SK-N-SH treated with all-trans-retinoic acid at 6 μM for 48 hours (cell line): ENCODE measurements at regions not wholly inside any gene's neighbourhood (a gene's known extent, or its start where the extent isn't known, plus 50 kb on each side); places are given as distances from the start of the nearest gene placed in this dataset.

ENCODE experiments used
- ATAC-seq: fragments of 200-7000 bp; cut with Tn5 transposase; 3 replicates; pipeline ENCODE4 v1.9.1; 2020; ENCODE audit warnings: mild to moderate bottlenecking, moderate library complexity
- ARNTL ChIP-seq: fragments of 450-650 bp; formaldehyde crosslinking; IDR thresholded peaks from 2 replicates; pipeline ENCODE4 v1.5.0; 2020; ENCODE audit warnings: low read depth, mild to moderate bottlenecking, moderate library complexity, borderline replicate concordance
- BACH2 ChIP-seq: fragments of 250-450 bp; sonication (Bioruptor Pico); IDR thresholded peaks from 2 replicates; pipeline ENCODE4 v1.9.0; 2021; ENCODE audit warnings: mild to moderate bottlenecking, borderline replicate concordance
- CREB5 ChIP-seq: fragments of 250-450 bp; sonication (Bioruptor Pico); IDR thresholded peaks from 2 replicates; pipeline ENCODE4 v1.5.1; 2020; ENCODE audit warnings: low read depth, mild to moderate bottlenecking, moderate library complexity
- CSDC2 ChIP-seq: fragments of 250-450 bp; sonication (Bioruptor Pico); IDR thresholded peaks from 2 replicates; pipeline ENCODE4 v1.5.0; 2020; ENCODE audit warnings: mild to moderate bottlenecking, moderate library complexity
- CSRNP3 ChIP-seq: fragments of 250-450 bp; sonication (Bioruptor Pico); IDR thresholded peaks from 2 replicates; pipeline ENCODE4 v1.5.1; 2021; ENCODE audit warnings: mild to moderate bottlenecking, moderate library complexity
- ESRRG ChIP-seq: fragments of 250-450 bp; sonication (Bioruptor Pico); IDR thresholded peaks from 2 replicates; pipeline ENCODE4 v1.6.1; 2021; ENCODE audit warnings: mild to moderate bottlenecking
- GLIS3 ChIP-seq: fragments of 250-450 bp; sonication (Bioruptor Pico); IDR thresholded peaks from 2 replicates; pipeline ENCODE4 v1.5.0; 2020; ENCODE audit warnings: mild to moderate bottlenecking, moderate library complexity
- ISL1 ChIP-seq: fragments of 250-450 bp; sonication (Bioruptor Pico); IDR thresholded peaks from 2 replicates; pipeline ENCODE4 v2.1.2; 2022; ENCODE audit warnings: mild to moderate bottlenecking, moderate library complexity
- OSR1 ChIP-seq: fragments of 250-450 bp; sonication (Bioruptor Pico); IDR thresholded peaks from 2 replicates; pipeline ENCODE4 v1.8.0; 2022; ENCODE audit warnings: moderate library complexity, mild to moderate bottlenecking, inconsistent platforms
- PATZ1 ChIP-seq: fragments of 250-450 bp; sonication (Bioruptor Pico); IDR thresholded peaks from 2 replicates; pipeline ENCODE4 v1.8.0; 2020; ENCODE audit warnings: mild to moderate bottlenecking, moderate library complexity, borderline replicate concordance
- PPARA ChIP-seq: fragments of 250-450 bp; sonication (Bioruptor Pico); IDR thresholded peaks from 2 replicates; pipeline ENCODE4 v1.5.0; 2020; ENCODE audit warnings: mild to moderate bottlenecking, borderline replicate concordance
- RARB ChIP-seq: fragments of 250-450 bp; sonication (Bioruptor Pico); IDR thresholded peaks from 2 replicates; pipeline ENCODE4 v1.8.0; 2021; ENCODE audit warnings: mild to moderate bottlenecking, moderate library complexity
- SNAI2 ChIP-seq: fragments of 250-450 bp; sonication (Bioruptor Pico); IDR thresholded peaks from 2 replicates; pipeline ENCODE4 v1.5.0; 2020; ENCODE audit warnings: mild to moderate bottlenecking, moderate library complexity
- TCF4 ChIP-seq: fragments of 250-450 bp; sonication (Bioruptor Pico); IDR thresholded peaks from 2 replicates; pipeline ENCODE4 v1.8.0; 2021; ENCODE audit warnings: mild to moderate bottlenecking, moderate library complexity, borderline replicate concordance
- TOX ChIP-seq: fragments of 250-450 bp; sonication (Bioruptor Pico); IDR thresholded peaks from 2 replicates; pipeline ENCODE4 v1.8.0; 2021; ENCODE audit warnings: mild to moderate bottlenecking, moderate library complexity, borderline replicate concordance
- TSHZ2 ChIP-seq: fragments of 250-450 bp; sonication (Bioruptor Pico); IDR thresholded peaks from 2 replicates; pipeline ENCODE4 v1.5.0; 2020; ENCODE audit warnings: mild to moderate bottlenecking, moderate library complexity
- ZC3H10 ChIP-seq: fragments of 250-450 bp; sonication (Bioruptor Pico); IDR thresholded peaks from 2 replicates; pipeline ENCODE4 v1.5.1; 2021; ENCODE audit warnings: mild to moderate bottlenecking, moderate library complexity
- ZFP3 ChIP-seq: fragments of 250-450 bp; sonication (Bioruptor Pico); IDR thresholded peaks from 2 replicates; pipeline ENCODE4 v1.5.0; 2020; ENCODE audit warnings: mild to moderate bottlenecking, moderate library complexity
- ZFP30 ChIP-seq: fragments of 450-650 bp; formaldehyde crosslinking; IDR thresholded peaks from 2 replicates; pipeline ENCODE4 v1.5.0; 2022; ENCODE audit warnings: mild to moderate bottlenecking, moderate library complexity
- ZNF565 ChIP-seq: fragments of 450-650 bp; formaldehyde crosslinking; conservative IDR thresholded peaks from 2 replicates; pipeline ENCODE4 v1.5.0; 2020; ENCODE audit warnings: low read depth, mild to moderate bottlenecking, moderate library complexity
- ZNF70 ChIP-seq: fragments of 450-650 bp; formaldehyde crosslinking; IDR thresholded peaks from 2 replicates; pipeline ENCODE4 v1.5.0; 2020; ENCODE audit warnings: mild to moderate bottlenecking, moderate library complexity
- ZNF8 ChIP-seq: fragments of 450-650 bp; formaldehyde crosslinking; IDR thresholded peaks from 2 replicates; pipeline ENCODE4 v1.5.0; 2020; ENCODE audit warnings: mild to moderate bottlenecking, moderate library complexity

- TF ChIP-seq TCF4 (CRISPR knock-in tag) (no peak), CREB5 (no peak), BACH2 (CRISPR knock-in tag) (no peak), SNAI2 (CRISPR knock-in tag) (no peak), ZNF70 (CRISPR knock-in tag) (no peak), TSHZ2 (CRISPR knock-in tag) (no peak), ZFP3 (CRISPR knock-in tag) (no peak), CSDC2 (no peak), RARB (no peak), PATZ1 (CRISPR knock-in tag) (no peak), ZNF8 (CRISPR knock-in tag) (no peak), GLIS3 (CRISPR knock-in tag) (no peak)
- ATAC-seq: no peak
Measured at GRCh38 chr1:239943761-239944160, 147.9 kb upstream of the FMN2 start.

GRCh38 chr1:239944666-239945065 is 147.0 kb upstream of the FMN2 start:
- TF ChIP-seq ESRRG (CRISPR knock-in tag) (no peak), TCF4 (CRISPR knock-in tag) (no peak), PATZ1 (CRISPR knock-in tag) (no peak), PPARA (CRISPR knock-in tag) (no peak), TOX (CRISPR knock-in tag) (no peak), ZFP30 (CRISPR knock-in tag) (no peak), OSR1 (CRISPR knock-in tag) (no peak), ZC3H10 (CRISPR knock-in tag) (no peak), ZNF70 (CRISPR knock-in tag) (no peak), RARB (no peak), CSRNP3 (CRISPR knock-in tag) (no peak), ISL1 (CRISPR knock-in tag) (no peak), ZNF565 (CRISPR knock-in tag) (no peak), TSHZ2 (CRISPR knock-in tag) (no peak), ZNF8 (CRISPR knock-in tag) (no peak), GLIS3 (CRISPR knock-in tag) (no peak), ARNTL (CRISPR knock-in tag) (no peak), BACH2 (CRISPR knock-in tag) (no peak), SNAI2 (CRISPR knock-in tag) (no peak)
- ATAC-seq: no peak
